AG20443 (cell line): ENCODE measurements at regions not wholly inside any gene's neighbourhood (a gene's known extent, or its start where the extent isn't known, plus 50 kb on each side); places are given as distances from the start of the nearest gene placed in this dataset.

Experiments used
- DNase-seq: peaks from one replicate; pipeline ENCODE4 v3.0.0; 2012; ENCODE audit warnings: low spot score, mixed read lengths

DNA sequence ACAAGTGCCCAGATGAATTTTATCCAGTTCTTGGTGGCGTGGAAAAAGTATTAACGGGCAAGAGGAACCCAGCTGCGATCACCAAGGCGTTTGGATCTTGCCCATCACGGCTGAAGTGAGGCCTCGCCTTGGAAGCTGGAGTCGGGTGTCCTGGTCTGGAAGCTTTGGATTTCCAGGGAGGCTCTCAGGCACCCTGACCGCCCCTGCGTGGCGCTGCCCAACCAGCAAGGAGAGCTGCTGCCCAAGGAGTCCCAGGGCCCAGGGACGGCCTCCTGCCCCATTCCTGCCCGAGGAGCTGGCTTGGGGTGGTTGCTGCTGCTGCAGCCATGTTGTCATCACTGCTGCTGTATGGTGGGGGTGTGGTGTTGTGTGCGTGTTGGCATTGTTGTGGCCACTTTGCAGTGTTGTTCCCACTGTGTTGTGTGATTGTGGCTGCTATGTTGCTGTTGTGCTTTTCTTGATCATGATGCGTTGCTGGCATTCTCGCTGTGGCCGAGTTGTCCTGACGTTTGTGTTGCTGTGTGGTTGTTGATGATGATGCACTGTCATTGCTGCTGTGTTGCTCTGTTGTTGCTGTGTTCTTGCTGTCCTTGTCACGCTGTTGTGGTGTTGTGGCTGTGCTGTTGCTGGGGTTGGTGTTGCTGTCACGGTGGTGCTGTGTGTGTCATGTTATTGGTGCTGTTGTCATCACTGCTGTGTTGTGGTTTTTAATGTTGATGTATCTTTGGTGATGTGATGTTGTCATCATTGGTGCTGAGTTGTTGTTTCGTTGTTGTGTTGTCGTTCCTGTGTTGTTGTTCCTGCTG lies 318.8 kb downstream of the C16orf95 start:
- DNase-seq = no peak

GRCh38 chr16:87000001-87000400 lies 317.2 kb downstream of the C16orf95 start:
- DNase-seq = no peak

GRCh38 chr16:87002717-87003413 lies 314.3 kb downstream of the C16orf95 start:
- peak; percentile 52 for DNase-seq

- DNase-seq = no peak
Observed at GRCh38 chr16:87003414-87003755, 313.8 kb downstream of the C16orf95 start.

DNA sequence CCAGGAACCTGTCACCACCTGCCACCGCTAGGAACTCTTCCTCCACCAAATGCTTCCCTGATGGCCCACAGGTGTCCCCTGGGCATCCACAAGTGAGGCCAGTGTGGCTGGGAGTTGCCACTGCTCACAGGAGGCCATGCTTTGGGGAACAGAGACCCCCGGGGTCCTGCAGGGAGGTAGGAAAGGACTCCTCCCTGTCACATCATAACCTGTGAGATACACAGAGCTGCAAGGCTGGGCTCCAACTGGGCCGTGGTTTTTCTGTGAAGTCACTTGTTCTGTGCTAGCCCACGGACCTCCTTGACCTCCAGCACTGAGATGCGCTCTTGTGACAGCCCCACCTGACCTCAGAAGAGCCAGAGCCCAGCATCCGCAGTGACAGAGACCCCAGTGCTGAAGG lies 311.2 kb downstream of the C16orf95 start:
- no peak for DNase-seq

GRCh38 chr16:87006789-87007745 lies 310.1 kb downstream of the C16orf95 start:
- DNase-seq = no peak

GRCh38 chr16:87007907-87008306 lies 309.3 kb downstream of the C16orf95 start:
- no peak for DNase-seq

- no peak for DNase-seq
Observed at GRCh38 chr16:87008664-87009063, 308.5 kb downstream of the C16orf95 start.

- no peak for DNase-seq
Observed at GRCh38 chr16:87012954-87013938, 303.9 kb downstream of the C16orf95 start.

GRCh38 chr16:87014112-87014511 lies 303.1 kb downstream of the C16orf95 start:
- DNase-seq = no peak

DNA sequence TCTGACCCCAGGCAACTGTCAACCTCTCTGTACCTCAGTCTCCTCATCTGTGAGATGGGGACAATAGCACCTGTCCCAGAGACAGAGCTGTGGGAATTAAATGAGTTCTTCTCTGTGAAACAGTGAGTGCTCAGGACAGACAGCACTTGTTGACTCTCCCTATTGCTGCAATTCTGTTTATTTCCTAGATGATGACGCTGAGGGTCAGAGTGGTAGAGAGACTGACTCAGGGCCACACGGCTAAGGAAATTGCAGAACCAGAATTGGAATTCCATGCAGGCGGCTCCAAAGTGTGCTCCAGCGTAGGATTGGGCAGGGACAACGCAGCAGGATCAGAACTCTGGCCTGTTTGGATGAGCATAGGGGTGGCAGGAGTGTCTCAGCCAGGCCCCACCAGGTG lies 302.2 kb downstream of the C16orf95 start:
- no peak for DNase-seq

DNA sequence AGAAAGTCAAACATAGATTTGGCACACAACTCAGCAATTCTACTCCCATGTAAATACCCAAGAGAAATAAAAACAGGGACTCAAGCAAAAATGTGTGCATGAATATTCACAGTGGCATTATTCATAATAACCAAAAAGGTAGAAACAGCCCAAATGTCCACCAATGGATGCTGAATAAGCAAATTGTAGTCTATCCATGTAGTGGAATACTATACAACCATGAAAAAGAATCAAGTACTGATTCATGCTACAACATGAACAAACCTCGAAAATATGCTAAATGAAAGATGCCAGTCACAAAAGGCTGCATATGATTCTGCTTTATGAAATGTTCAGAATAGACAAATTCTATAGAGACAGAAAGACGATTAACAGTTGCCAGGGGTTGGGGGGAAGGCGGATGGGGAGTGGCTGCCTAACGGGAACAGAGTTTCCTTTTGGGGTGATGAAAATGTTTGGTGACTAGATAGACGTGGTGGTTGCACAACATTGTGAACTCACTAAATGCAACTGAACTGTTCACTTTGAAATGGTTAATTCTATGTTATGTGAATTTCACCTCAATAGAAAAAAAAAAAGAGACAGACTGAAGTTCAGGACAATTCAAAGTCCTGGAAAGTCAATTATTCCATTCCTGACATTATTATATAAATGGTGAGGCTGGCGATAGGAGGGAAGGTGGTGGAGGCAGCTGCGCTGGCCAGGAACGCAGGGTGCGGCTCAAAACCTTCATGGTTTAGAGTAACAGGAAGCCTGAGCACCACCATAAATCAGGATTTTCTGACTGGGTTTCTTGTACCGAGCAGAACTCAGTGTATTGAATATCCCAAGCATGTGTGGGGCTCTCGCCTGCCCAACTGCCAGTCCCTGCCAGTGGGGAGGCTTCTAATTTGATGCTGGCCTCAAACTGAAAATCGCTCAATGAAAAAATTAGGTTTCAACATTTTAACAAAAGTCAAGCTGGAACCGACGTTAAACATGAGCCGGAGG lies 300.9 kb downstream of the C16orf95 start:
- DNase-seq = no peak

- peak; percentile 56 for DNase-seq
Observed at GRCh38 chr16:87017371-87018012, 299.7 kb downstream of the C16orf95 start.

- DNase-seq = no peak
Observed at GRCh38 chr16:87025676-87026075, 291.5 kb downstream of the C16orf95 start.

GRCh38 chr16:87027056-87027616 lies 290.1 kb downstream of the C16orf95 start:
- no peak for DNase-seq

GRCh38 chr16:87028481-87029320 lies 288.5 kb downstream of the C16orf95 start:
- no peak for DNase-seq

- no peak for DNase-seq
Observed at GRCh38 chr16:87032554-87032953, 284.6 kb downstream of the C16orf95 start.

DNA sequence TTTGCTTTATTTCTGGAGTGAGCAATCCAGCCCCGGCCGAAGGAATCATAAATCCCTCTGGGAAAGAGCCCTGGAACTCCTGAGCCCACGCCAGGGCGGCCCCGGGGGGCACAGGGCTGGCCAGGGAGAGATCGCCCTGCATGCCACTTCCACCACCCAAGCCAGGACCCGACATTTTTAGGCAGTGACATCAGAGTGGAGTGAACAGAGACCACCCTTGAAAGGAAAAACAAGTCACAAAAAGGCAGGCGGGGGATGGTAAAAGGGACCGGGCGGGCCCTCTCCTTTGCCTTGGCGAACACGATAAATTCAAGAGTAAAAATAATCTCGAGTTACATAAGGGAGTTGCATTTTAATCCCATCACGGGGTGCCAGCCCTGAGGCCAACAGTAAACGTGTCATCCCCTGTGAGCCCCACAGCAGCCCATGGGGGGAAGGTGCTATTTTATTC lies 284.1 kb downstream of the C16orf95 start:
- DNase-seq = no peak
